ENCODE measurements at regions not wholly inside any gene's neighbourhood (a gene's known extent, or its start where the extent isn't known, plus 50 kb on each side); places are given as distances from the start of the nearest gene placed in this dataset.
"Not testable (repeated sequence)": the region's sequence is repeated elsewhere in the genome, so short reads cannot be mapped to it uniquely, and the experiment has no call there.

GRCh38 chr5:50292735-50293394 lies 148.2 kb downstream of the EMB start:
- no peaks in the 10 kb centered on the region for H3K36me3 ChIP-seq (ENCODE audit: control insufficient read depth, insufficient read depth, low read length)
- no peak for DNase-seq (ENCODE audit: low read depth)
- no peaks in the 10 kb centered on the region for H3K27me3 ChIP-seq (ENCODE audit: control insufficient read depth, insufficient read depth, low read length)
- TF ChIP-seq, protein P1, sequence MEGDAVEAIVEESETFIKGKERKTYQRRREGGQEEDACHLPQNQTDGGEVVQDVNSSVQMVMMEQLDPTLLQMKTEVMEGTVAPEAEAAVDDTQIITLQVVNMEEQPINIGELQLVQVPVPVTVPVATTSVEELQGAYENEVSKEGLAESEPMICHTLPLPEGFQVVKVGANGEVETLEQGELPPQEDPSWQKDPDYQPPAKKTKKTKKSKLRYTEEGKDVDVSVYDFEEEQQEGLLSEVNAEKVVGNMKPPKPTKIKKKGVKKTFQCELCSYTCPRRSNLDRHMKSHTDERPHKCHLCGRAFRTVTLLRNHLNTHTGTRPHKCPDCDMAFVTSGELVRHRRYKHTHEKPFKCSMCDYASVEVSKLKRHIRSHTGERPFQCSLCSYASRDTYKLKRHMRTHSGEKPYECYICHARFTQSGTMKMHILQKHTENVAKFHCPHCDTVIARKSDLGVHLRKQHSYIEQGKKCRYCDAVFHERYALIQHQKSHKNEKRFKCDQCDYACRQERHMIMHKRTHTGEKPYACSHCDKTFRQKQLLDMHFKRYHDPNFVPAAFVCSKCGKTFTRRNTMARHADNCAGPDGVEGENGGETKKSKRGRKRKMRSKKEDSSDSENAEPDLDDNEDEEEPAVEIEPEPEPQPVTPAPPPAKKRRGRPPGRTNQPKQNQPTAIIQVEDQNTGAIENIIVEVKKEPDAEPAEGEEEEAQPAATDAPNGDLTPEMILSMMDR (IDR thresholded peaks at IDR 0.05; ENCODE audit: insufficient read depth, low read length, poor library complexity, severe bottlenecking) = no peak
- no peak overlapping the region for H3K4me3 ChIP-seq (ENCODE audit: low read depth, low read length)

DNA sequence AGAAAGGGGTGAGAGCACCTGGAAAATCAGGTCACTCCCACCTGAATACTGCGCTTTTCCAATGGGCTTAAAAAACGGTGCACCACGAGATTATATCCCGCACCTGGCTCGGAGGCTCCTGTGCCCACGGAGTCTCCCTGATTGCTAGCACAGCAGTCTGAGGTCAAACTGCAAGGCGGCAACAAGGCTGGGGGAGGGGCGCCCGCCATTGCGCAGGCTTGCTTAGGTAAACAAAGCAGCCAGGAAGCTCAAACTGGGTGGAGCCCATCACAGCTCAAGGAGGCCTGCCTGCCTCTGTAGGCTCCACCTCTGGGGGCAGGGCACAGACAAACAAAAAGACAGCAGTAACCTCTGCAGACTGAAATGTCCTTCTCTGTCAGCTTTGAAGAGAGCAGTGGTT lies 160.6 kb downstream of the EMB start:
- not testable (repeated sequence) for H3K4me3 ChIP-seq (ENCODE audit: low read depth, low read length); H3K27me3 ChIP-seq (ENCODE audit: control insufficient read depth, insufficient read depth, low read length); DNase-seq (ENCODE audit: low read depth); H3K36me3 ChIP-seq (ENCODE audit: control insufficient read depth, insufficient read depth, low read length)

Measured in kidney epithelial cell (primary cell).